ENCODE measurements at regions not wholly inside any gene's neighbourhood (a gene's known extent, or its start where the extent isn't known, plus 50 kb on each side); places are given as distances from the start of the nearest gene placed in this dataset.
A peak's percentile ranks its signal among the peaks of the same experiment; 100 is the strongest.
"Not testable (repeated sequence)": the region's sequence is repeated elsewhere in the genome, so short reads cannot be mapped to it uniquely, and the experiment has no call there.

GRCh38 chr20:11992426-11992825 is 74.7 kb downstream of the BTBD3 start:
- Histone ChIP-seq H3K36me3 (ENCODE audit: control insufficient read depth, insufficient read depth, low read length) (no peaks in the 10 kb centered on the region), H3K4me1 (ENCODE audit: control insufficient read depth, insufficient read depth, low read length) (peaks cover 18% of the 10 kb centered on the region), H3K27ac (ENCODE audit: low read length) (no peak overlapping the region), H3K9me3 (ENCODE audit: control insufficient read depth, low read depth, low read length) (no peaks in the 10 kb centered on the region), H3K4me3 (ENCODE audit: low read length) (no peak overlapping the region), H3K27me3 (ENCODE audit: control insufficient read depth, insufficient read depth, low read length) (no peaks in the 10 kb centered on the region)
- no CpG with 5 or more reads among the region's 2 CpGs for WGBS (ENCODE audit: insufficient coverage, low lambda C conversion rate)
- no peak for DNase-seq

GRCh38 chr20:11993886-11994461 is 76.3 kb downstream of the BTBD3 start:
- no peak overlapping the region for H3K27ac ChIP-seq (ENCODE audit: low read length)
- no peak overlapping the region for H3K4me3 ChIP-seq (ENCODE audit: low read length)
- WGBS (ENCODE audit: insufficient coverage, low lambda C conversion rate), result no CpG with 5 or more reads among the region's 7 CpGs

GRCh38 chr20:11995805-11996567 is 78.3 kb downstream of the BTBD3 start:
- Histone ChIP-seq H3K9me3 (ENCODE audit: control insufficient read depth, low read depth, low read length) (no peaks in the 10 kb centered on the region), H3K36me3 (ENCODE audit: control insufficient read depth, insufficient read depth, low read length) (no peaks in the 10 kb centered on the region), H3K27ac (ENCODE audit: low read length) (peak overlapping the region; percentile 62), H3K4me3 (ENCODE audit: low read length) (no peak overlapping the region), H3K27me3 (ENCODE audit: control insufficient read depth, insufficient read depth, low read length) (no peaks in the 10 kb centered on the region), H3K4me1 (ENCODE audit: control insufficient read depth, insufficient read depth, low read length) (peaks cover 18% of the 10 kb centered on the region)
- peak; percentile 33 to 68 for DNase-seq
- 0% methylated on average over 1 of the region's 7 CpGs for WGBS (ENCODE audit: insufficient coverage, low lambda C conversion rate)

More at GRCh38 chr20:11993886-11994461, 76.3 kb downstream of the BTBD3 start:
- Histone ChIP-seq H3K36me3 (ENCODE audit: control insufficient read depth, insufficient read depth, low read length) (no peaks in the 10 kb centered on the region), H3K27me3 (ENCODE audit: control insufficient read depth, insufficient read depth, low read length) (no peaks in the 10 kb centered on the region), H3K9me3 (ENCODE audit: control insufficient read depth, low read depth, low read length) (no peaks in the 10 kb centered on the region), H3K4me1 (ENCODE audit: control insufficient read depth, insufficient read depth, low read length) (peaks cover 18% of the 10 kb centered on the region)
- DNase-seq, result peak in 1 of 2 donors; percentile 48

- no CpG with 5 or more reads among the region's 1 CpG for WGBS (ENCODE audit: insufficient coverage, low lambda C conversion rate)
- not testable (repeated sequence) for H3K27me3 ChIP-seq (ENCODE audit: control insufficient read depth, insufficient read depth, low read length); H3K4me3 ChIP-seq (ENCODE audit: low read length); H3K36me3 ChIP-seq (ENCODE audit: control insufficient read depth, insufficient read depth, low read length); H3K27ac ChIP-seq (ENCODE audit: low read length); DNase-seq; H3K4me1 ChIP-seq (ENCODE audit: control insufficient read depth, insufficient read depth, low read length); H3K9me3 ChIP-seq (ENCODE audit: control insufficient read depth, low read depth, low read length)
These were observed 87.1 kb downstream of the BTBD3 start for GRCh38 chr20:12004776-12005175.

- peak; percentile 30 to 50 for DNase-seq
- no peaks in the 10 kb centered on the region for H3K9me3 ChIP-seq (ENCODE audit: control insufficient read depth, low read depth, low read length)
- no peaks in the 10 kb centered on the region for H3K27me3 ChIP-seq (ENCODE audit: control insufficient read depth, insufficient read depth, low read length)
- no peak overlapping the region for H3K4me3 ChIP-seq (ENCODE audit: low read length)
- H3K27ac ChIP-seq (ENCODE audit: low read length), result no peak overlapping the region
- no CpG with 5 or more reads among the region's 9 CpGs for WGBS (ENCODE audit: insufficient coverage, low lambda C conversion rate)
- no peaks in the 10 kb centered on the region for H3K4me1 ChIP-seq (ENCODE audit: control insufficient read depth, insufficient read depth, low read length)
- no peaks in the 10 kb centered on the region for H3K36me3 ChIP-seq (ENCODE audit: control insufficient read depth, insufficient read depth, low read length)
These were observed 94.8 kb downstream of the BTBD3 start for GRCh38 chr20:12012241-12013222.

GRCh38 chr20:12014276-12014675 is 96.6 kb downstream of the BTBD3 start:
- no peaks in the 10 kb centered on the region for H3K27me3 ChIP-seq (ENCODE audit: control insufficient read depth, insufficient read depth, low read length)
- no peaks in the 10 kb centered on the region for H3K36me3 ChIP-seq (ENCODE audit: control insufficient read depth, insufficient read depth, low read length)
- WGBS (ENCODE audit: insufficient coverage, low lambda C conversion rate), result no CpG with 5 or more reads among the region's 4 CpGs
- no peak overlapping the region for H3K27ac ChIP-seq (ENCODE audit: low read length)
- DNase-seq, result no peak
- no peaks in the 10 kb centered on the region for H3K9me3 ChIP-seq (ENCODE audit: control insufficient read depth, low read depth, low read length)
- H3K4me3 ChIP-seq (ENCODE audit: low read length), result no peak overlapping the region
- no peaks in the 10 kb centered on the region for H3K4me1 ChIP-seq (ENCODE audit: control insufficient read depth, insufficient read depth, low read length)

- Histone ChIP-seq H3K27ac (ENCODE audit: low read length) (no peak overlapping the region), H3K4me3 (ENCODE audit: low read length) (no peak overlapping the region), H3K9me3 (ENCODE audit: control insufficient read depth, low read depth, low read length) (no peaks in the 10 kb centered on the region), H3K27me3 (ENCODE audit: control insufficient read depth, insufficient read depth, low read length) (no peaks in the 10 kb centered on the region), H3K36me3 (ENCODE audit: control insufficient read depth, insufficient read depth, low read length) (no peaks in the 10 kb centered on the region), H3K4me1 (ENCODE audit: control insufficient read depth, insufficient read depth, low read length) (no peaks in the 10 kb centered on the region)
- WGBS (ENCODE audit: insufficient coverage, low lambda C conversion rate), result 100% methylated on average over 1 of the region's 1 CpG
- DNase-seq, result no peak
These were observed 97.0 kb downstream of the BTBD3 start for GRCh38 chr20:12014736-12015135.

- H3K27ac ChIP-seq (ENCODE audit: low read length), result no peak overlapping the region
- no peak overlapping the region for H3K4me3 ChIP-seq (ENCODE audit: low read length)
- H3K9me3 ChIP-seq (ENCODE audit: control insufficient read depth, low read depth, low read length), result no peaks in the 10 kb centered on the region
- DNase-seq, result no peak
- no CpG with 5 or more reads among the region's 2 CpGs for WGBS (ENCODE audit: insufficient coverage, low lambda C conversion rate)
- H3K36me3 ChIP-seq (ENCODE audit: control insufficient read depth, insufficient read depth, low read length), result no peaks in the 10 kb centered on the region
- no peaks in the 10 kb centered on the region for H3K4me1 ChIP-seq (ENCODE audit: control insufficient read depth, insufficient read depth, low read length)
- H3K27me3 ChIP-seq (ENCODE audit: control insufficient read depth, insufficient read depth, low read length), result no peaks in the 10 kb centered on the region
These were observed 98.6 kb downstream of the BTBD3 start for GRCh38 chr20:12016291-12016690.

- WGBS (ENCODE audit: insufficient coverage, low lambda C conversion rate), result no CpG with 5 or more reads among the region's 3 CpGs
- no peak for DNase-seq
These were observed 102.0 kb downstream of the BTBD3 start for GRCh38 chr20:12019715-12020114.

GRCh38 chr20:12020846-12021245 is 103.2 kb downstream of the BTBD3 start:
- no peaks in the 10 kb centered on the region for H3K36me3 ChIP-seq (ENCODE audit: control insufficient read depth, insufficient read depth, low read length)
- H3K27ac ChIP-seq (ENCODE audit: low read length), result no peak overlapping the region
- H3K27me3 ChIP-seq (ENCODE audit: control insufficient read depth, insufficient read depth, low read length), result no peaks in the 10 kb centered on the region
- no CpG with 5 or more reads among the region's 4 CpGs for WGBS (ENCODE audit: insufficient coverage, low lambda C conversion rate)
- no peak overlapping the region for H3K4me3 ChIP-seq (ENCODE audit: low read length)
- no peaks in the 10 kb centered on the region for H3K4me1 ChIP-seq (ENCODE audit: control insufficient read depth, insufficient read depth, low read length)
- no peak for DNase-seq
- H3K9me3 ChIP-seq (ENCODE audit: control insufficient read depth, low read depth, low read length), result no peaks in the 10 kb centered on the region

More at GRCh38 chr20:12019715-12020114, 102.0 kb downstream of the BTBD3 start:
- no peaks in the 10 kb centered on the region for H3K9me3 ChIP-seq (ENCODE audit: control insufficient read depth, low read depth, low read length)
- H3K4me3 ChIP-seq (ENCODE audit: low read length), result no peak overlapping the region
- H3K4me1 ChIP-seq (ENCODE audit: control insufficient read depth, insufficient read depth, low read length), result no peaks in the 10 kb centered on the region
- H3K27me3 ChIP-seq (ENCODE audit: control insufficient read depth, insufficient read depth, low read length), result no peaks in the 10 kb centered on the region
- no peak overlapping the region for H3K27ac ChIP-seq (ENCODE audit: low read length)
- no peaks in the 10 kb centered on the region for H3K36me3 ChIP-seq (ENCODE audit: control insufficient read depth, insufficient read depth, low read length)

Measured in large intestine (tissue), 3 donors.